Posterior cingulate gyrus (tissue), 11 donors: ENCODE measurements at regions not wholly inside any gene's neighbourhood (a gene's known extent, or its start where the extent isn't known, plus 50 kb on each side); places are given as distances from the start of the nearest gene placed in this dataset.
A peak's percentile ranks its signal among the peaks of the same experiment; 100 is the strongest.
"Not testable (repeated sequence)": the region's sequence is repeated elsewhere in the genome, so short reads cannot be mapped to it uniquely, and the experiment has no call there.

ENCODE experiments used
- DNase-seq, 10 donors: peaks; one replicate each; pipeline versions ENCODE4 v3.0.0 to v3.0.0-alpha.2; 2020 to 2021; ENCODE audit warnings: mixed read lengths in 3 of 10
- intact Hi-C: fragments of 100-400 bp; cut with DNase I; formaldehyde crosslinking; loops from one replicate; pipeline ENCODE4 v1.15.1; 2023

DNA sequence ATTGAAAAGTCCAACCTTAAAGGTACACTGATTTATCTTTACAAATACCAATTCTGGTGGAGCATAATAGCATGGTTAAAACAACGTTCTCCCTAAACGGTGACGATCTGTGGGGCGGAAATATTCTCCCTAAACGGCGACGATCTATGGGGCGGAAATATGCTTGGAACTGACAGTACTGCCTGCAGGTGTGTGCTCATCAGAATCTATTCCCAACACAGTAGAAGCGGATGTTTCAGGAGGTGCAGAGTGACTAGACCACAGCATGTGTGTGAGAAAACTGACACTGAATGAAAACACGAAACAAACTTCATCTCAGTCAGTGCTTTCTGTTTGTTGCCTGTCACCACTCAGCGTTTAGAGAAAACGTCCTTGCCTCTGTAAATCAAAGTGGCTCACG is 210.0 kb downstream of the BANP start:
- intact Hi-C loops, result not testable (repeated sequence)
- DNase-seq, result peak in 1 of 10 donors; percentile 17

DNA sequence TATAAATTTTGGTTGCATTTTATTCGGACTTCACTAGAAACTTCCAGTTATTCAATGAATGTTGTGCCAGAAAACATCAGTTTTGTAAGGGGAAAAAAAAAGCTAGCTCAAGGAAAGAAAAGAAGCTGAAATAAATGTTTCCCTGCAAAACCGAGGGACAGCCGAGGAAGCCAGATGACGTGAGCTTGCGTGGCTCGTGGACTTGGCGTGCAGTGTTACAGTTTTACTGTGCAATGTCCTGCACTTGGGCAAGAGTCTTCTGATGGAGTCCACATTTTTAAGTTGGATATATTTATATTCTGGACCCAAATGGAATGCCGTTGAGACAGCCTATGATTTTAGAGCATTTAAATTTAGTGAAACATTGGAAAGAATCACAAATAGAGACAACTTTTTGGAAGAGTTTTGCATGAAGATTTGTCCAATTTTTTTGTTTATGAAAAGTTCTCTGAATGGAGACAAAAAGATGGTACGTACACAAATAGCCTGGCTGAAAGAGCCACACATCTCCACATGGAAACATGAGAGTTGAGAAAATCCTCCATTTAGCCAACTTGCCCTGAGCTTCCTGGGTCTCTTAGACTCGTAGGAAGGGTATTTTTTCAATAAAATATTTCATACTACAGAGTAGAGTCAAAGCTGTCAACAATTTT is 210.5 kb downstream of the BANP start:
- intact Hi-C loops, result not testable (repeated sequence)
- peak in 2 of 10 donors; percentile 3 to 47 for DNase-seq

DNA sequence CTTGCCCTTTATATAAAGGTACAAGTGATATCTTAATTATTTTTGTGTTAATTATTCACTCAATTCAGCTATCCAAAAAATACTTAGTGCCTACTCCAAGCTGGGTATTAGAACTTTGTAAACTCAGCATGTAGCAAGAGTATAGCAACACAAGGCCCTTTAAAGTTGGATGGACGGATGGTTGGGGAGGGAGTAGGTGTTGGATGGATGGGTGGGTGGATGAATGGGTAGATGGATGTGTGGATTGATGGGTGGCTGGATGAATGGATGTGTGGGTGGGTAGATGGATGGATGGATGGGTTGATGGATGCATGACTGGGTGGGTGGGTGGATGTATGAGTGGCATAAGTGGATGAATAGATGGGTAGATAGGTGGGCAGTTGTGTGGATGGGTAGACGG is 211.5 kb downstream of the BANP start:
- peak in 1 of 10 donors; percentile 2 for DNase-seq

DNA sequence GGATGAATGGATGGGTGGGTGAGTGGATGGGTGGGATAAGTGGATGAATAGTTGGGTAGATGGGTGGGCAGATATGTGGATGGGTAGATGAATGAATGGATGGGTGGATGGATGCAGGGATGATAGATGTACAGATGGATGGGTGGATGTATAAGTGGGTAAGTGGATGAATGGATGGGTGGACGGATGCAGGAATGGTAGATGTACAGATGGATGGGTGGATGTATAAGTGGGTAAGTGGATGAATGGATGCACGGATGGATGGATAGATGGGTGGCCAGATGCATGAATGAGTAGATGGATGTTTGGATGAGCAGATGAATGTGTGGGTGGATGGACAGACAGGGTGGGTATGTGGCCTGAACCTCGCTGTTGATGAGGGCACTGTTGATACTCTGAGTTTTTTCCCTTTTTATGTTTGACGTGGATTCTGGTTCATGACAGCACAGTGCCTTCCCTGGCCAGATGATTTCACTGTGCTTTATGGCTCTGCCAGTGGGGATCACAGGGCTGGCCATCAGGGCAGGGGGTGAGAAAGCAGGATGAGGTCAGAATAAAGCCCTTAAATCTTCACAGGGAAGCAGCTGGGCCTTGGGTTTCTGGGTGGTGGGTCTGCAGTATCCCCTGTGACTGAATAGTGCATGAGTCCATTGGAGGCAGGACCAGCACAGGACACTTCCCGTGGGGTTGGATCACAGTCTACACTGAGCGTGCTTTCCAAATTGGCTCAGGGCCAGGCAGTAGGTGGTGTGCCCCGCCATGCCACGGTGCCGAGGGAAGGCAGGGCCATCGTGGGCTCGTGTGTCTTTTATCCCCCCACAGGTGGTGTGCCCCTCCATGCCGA is 213.2 kb downstream of the BANP start:
- peak in 2 of 10 donors; percentile 59 to 68 for DNase-seq
- intact Hi-C loops, result not testable (repeated sequence)

More for the DNA sequence above, 211.5 kb downstream of the BANP start:
- intact Hi-C loops, result not testable (repeated sequence)

DNA sequence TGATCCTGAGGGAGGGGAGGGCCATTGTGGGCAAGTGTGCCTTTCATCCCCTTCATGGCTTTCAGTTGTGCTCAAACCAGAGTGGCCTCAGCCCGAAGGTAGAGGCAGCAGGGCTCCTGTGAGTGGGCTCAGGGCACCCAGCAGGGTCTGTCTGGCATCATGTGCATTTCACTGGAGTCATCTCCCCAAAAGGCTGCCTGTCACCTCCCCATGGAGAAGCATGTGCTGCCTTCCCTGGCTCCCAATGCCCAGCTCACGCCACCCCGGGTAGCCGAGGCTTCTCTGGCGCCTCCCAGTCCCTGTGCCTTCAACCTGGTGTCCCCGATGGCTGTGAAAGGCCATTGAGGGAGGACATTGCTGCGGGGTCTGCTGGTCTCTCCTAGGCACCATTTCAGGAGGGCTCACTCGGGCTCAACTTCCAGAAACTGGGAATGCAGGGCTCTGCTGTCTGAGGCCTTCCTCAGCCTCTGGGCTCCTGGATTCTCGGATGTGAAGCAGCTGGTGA is 213.9 kb downstream of the BANP start:
- intact Hi-C loops, result not testable (repeated sequence)

DNA sequence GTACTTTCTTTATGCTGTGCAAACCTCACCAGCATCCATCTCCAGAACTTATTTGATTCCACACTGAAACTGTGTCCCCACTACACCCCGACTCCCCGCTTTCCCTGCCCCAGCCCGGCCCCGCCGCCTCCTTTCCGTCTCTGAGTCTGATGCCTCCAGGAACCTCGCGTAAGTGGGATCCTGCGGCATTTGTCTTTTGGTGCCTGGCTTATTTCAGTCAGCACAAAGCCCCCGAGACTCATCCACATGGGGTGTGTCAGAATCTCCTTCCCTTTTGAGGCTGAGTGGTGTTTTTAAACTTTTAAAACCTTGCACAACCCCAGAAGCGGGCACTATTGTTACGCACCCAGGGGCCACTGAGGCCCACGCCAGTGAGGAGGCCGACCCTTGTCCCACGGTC is 214.4 kb downstream of the BANP start:
- intact Hi-C loops, result not testable (repeated sequence)
- peak in 1 of 10 donors; percentile 22 for DNase-seq

More for the DNA sequence above, 213.9 kb downstream of the BANP start:
- peak in 2 of 10 donors; percentile 66 to 71 for DNase-seq

DNA sequence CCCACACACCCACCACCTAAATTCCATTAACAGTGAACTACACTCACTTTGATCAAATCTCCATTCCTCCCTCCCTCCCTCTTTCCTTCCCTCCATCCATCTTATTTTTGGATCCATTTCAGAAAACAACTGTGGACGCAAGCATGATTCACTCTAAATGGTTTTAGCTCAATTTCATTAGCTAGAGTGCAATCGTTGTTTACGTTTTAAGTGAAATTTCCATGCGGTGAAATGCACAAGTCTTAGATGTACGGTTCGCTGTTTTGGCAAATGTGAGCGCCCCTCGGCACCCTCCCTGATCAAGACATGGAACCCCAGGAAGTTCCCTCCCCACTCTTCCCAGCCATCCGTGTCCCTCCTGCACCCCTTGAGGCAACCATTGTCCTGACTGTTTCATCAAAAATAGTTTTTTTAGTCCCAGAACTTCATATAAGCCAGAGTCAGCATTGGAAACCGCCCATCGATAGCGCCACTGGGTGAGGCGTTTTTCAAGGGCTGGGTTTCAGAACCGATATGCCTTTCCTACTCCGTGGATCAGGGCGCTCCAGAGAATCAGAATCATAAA is 215.1 kb downstream of the BANP start:
- intact Hi-C loops, result not testable (repeated sequence)
- peak in 1 of 10 donors; percentile 37 for DNase-seq

DNA sequence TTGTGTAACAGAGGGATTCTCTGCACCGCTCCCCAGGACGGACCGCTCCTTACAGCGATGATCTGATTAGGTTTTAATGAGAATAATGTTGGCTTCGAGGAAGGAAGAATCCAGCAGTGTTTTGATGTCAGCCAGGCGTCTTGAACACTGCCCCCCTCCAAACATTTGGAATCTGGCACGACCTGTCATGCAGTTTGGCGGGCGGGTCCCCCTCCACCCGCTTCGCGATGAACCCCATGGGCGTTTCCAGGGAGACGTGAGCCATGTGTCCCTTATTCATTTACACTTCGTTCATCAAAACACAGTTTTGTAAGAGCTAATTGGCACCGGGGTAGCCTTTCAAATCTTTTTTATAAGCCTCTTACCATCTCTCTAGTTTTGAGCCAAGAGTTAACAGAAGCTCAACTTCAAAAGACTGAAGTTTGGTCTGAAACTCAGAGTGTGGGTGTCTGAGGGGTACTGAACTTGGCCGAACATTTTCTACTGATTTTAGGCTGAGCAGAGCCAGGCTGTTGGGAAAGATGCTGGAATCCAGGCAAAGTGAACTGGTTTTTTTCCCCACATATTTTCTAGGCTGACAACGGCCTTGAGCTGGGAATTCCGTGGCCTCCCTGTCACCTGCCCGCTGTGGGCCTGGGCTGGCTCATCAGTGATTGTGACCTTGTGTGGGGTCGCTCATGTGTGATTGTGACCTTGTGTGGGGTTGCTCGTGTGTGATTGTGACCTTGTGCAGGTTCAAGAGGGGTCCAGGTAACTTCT is 214.8 kb upstream of the ZNF469 start:
- DNase-seq, result peak in 1 of 10 donors; percentile 85
- intact Hi-C loops, result not testable (repeated sequence)

DNA sequence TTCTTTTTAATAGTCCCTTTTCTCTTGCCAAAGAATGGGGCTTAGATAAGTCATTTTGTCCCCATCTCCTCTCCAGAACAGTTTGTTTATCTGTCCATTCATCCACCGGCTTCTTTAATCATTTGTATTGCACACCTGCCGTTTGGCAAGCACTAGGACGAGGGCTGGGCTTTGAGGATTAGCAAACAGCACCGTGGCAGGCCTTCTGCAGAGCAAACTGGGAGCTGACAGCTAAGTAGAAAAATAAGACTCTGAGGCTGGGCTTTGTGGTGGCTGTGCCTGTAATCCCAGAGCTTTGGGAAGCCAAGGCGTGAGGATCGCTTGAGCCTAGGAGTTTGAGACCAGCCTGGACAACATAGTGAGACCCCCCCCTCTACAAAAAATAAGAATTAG is 214.2 kb upstream of the ZNF469 start:
- intact Hi-C loops, result not testable (repeated sequence)
- DNase-seq, result peak in 1 of 10 donors; percentile 36

DNA sequence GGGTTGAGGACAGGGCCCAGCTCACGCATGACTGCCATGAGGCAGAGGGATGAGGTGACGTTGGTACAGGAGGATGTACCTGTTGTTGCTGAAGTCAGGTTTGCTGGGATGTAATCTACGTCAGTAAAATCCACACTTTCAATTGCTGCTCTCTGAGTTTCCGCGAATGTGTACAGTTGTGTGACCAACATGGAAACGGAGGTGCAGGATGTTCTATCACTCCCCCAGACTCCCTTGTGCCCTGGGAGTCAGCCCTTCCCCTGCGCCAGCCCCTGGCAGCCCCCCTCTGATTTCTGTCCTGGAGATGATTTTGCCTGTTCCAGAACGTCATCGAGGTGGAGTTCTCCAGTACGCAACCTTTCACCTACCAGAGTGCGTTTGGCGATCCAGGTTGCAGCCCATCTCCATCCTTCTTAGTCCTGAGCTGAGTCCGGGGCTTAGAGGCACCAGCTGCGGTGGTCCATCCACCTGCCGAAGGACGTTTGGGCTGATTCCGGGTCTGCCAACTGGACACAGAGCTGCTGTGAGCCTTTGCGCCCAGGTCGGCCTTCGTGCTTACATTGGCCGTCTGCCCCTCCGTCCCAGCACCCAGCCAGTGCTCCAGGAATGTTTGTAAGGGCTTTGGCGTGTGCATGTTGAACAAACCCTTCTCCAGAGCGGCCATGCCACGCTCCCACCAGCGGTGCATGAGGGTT is 213.5 kb upstream of the ZNF469 start:
- intact Hi-C loops, result not testable (repeated sequence)

DNA sequence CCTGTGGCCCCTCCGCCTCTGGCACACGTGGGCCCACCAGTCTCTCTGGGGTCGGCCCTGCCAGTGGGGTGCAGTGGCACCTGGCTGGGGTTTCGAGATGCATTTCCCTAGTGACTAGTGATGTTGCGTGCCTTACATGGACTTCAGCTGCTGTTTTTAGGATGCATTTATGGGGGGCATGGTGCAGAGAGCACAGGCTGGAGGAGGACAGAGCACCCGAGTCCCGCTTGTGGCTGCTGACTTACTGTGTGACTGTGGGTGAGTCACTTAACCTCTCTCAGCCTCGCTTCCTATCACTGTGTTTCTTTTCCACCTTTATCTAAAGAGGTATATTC is 213.0 kb upstream of the ZNF469 start:
- intact Hi-C loops, DNase-seq: not testable (repeated sequence)

More for the DNA sequence above, 213.5 kb upstream of the ZNF469 start:
- peak in 1 of 10 donors; percentile 60 for DNase-seq

DNA sequence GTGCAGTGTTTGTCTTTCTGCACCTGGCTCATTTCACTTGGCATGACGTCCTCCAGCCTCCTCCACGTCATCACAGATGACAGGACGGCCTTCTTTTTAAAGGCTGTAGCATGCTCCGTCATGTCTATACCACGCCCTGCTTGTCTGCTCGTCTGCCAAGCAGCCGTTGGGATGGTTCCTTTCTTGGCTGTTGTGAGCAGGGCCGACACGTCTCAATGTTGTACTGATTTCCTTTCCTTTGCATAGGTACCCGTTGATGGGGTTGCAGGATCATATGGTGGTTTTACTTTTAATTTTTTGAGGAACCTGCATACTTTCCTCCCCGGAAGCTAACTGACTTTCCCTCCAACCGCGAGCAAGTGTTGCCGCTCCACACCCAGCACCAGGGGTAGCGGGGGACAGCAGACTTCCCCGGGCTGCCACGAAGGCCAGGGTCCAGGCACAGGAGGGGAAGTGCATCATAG is 212.2 kb upstream of the ZNF469 start:
- intact Hi-C loops, result no loop called here

DNA sequence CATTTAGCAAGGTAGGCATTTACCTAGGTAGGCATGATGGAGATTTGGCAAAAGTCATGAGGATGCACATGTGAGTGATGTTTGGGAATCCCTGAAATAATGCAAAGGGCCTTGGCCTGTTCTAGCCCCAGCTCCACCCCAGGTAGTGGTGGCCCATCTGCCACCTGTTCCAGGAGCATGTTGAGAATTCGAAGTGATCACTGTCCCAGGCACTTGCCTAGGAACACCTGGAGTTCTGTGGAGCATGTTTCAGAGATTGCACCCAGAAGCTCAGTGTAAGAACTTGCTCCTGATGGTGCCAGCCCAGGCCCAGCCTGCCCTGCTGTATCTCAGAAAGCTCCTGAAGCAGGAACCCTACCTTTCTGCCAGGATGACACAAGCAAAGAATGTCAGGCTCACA is 211.6 kb upstream of the ZNF469 start:
- intact Hi-C loops, result not testable (repeated sequence)
- DNase-seq, result peak in 1 of 10 donors; percentile 48

More for the DNA sequence above, 212.2 kb upstream of the ZNF469 start:
- peak in 1 of 10 donors; percentile 55 for DNase-seq

DNA sequence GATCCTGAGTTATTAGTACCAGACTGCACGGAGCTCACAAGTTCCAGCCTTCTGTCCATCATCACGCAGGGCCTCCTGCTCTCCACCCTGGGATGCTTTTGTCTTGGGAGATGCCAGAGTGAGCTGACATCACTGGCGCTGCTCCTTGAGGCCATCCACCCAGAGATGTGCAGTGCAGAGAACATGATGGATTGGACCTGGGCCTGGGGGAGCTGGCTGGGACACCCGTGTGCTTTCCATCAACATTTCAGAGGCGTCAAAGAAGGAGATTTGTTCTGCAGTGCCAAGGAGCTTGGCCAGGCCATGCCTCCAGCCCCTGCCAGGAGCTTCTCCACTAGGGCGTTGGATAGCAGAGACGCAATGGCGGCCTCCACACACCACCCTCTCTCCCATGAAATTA is 206.6 kb upstream of the ZNF469 start:
- DNase-seq, intact Hi-C loops: not testable (repeated sequence)

DNA sequence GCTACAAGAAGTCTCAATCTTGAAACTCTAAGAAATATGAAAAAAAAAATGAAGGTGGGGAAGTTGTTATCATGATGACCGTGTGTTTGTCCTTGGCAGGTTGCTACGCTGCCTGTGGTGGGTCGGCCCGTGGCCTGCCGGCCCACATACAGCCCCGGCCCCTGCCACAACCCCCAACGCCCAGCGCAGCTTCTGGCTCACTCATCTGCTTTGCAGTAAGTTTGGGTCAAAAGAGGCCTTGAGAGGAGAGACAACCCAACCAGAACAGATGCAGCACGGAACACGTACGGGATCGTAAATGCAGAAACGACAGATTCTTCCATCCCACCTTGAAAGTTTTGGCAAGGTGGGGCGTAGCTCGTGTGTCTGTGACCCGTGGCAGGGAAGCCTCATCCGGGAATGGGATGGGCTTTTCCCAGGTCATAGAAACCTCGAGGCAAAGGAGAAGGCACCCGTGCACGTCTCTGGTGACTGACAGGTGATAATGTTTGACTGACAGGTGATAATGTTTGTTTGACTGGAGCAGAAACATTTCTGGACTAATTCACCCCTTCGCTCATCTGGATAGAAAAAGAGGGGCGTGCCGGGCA is 206.1 kb upstream of the ZNF469 start:
- DNase-seq, result peak in 1 of 10 donors; percentile 52

DNA sequence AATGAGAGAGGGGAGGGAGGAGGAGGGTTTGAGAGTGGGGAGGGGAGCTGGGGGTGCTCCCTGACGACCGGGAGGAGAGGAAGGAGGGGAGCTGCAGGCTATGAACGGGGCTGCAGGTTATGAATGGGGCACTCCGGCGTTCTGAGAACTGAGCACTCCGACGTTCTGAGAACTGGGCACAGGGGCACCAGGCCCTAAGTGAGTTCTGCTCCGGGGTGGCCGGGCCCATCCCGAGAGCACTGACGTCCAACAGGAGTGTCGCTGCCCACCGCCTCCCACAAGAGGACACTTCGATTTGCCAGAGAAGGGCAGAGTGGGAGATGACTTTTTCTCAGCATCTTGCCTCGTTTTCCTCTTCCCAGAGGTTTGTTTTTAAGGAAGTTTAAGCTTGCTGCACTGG is 204.5 kb upstream of the ZNF469 start:
- intact Hi-C loops, result not testable (repeated sequence)
- peak in 1 of 10 donors; percentile 64 for DNase-seq

More for the DNA sequence above, 206.1 kb upstream of the ZNF469 start:
- intact Hi-C loops, result not testable (repeated sequence)

DNA sequence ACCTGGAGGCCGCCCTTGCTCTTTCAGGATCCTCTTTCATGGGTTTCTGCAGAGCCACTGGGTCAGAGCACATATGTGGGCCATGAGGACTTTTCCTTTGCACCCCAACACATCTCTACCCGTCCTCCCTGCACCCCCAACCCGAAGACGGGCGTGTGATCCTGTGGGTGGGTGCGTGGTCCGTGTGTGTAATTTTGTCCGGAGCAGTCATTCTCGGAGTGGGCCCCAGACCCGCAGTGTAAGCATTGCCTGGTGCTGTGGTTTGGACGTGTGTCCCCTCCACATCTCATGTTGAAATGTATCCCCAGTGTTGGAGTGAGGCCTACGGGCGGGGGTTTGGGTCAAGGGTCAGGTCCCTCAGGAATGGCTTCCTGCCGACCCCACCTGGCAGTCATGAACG is 203.9 kb upstream of the ZNF469 start:
- intact Hi-C loops, result not testable (repeated sequence)
- peak in 1 of 10 donors; percentile 74 for DNase-seq

DNA sequence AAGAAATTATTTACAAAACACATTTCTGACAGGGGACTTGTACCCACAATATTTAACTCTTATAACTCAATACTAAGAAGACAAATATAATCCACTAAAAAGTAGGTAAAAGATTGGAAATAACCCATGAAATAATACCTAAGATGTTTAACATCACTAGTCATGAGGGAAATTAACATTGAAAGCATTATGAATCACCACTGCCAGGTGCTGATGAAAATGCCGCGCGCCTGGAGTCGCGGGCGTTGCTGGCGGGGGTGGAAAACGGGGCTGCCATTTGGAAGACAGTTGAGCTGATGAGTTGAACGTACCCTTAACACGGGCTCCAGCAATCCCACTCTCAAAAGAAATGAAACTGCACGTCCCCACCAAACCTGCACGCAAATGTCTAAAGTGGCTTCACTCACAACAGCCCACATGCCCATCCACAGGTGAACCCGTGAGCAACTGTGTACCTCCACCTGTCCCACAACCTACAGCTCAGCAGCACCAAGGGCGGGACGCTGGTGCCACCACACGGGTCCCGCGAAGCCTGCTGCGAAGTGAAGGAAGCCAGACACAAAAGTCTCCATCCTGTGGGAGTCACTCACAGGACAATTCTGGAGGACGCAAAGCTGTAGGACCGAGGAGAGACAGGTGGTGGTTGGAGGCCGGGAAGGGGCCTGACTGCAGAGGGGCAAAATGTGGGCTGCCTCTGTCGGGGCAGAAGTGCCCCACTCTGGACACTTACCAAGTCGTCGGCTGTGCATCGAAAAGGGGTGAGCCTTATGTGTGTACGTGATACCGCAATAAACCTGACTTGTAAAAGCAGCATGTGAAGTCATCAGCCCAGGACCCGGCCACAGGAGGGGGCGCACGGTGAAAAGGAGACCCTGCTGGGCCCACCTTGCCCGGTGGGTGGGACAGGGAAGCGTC is 199.5 kb upstream of the ZNF469 start:
- peak in 1 of 10 donors; percentile 71 for DNase-seq
- intact Hi-C loops, result not testable (repeated sequence)
